ENCODE measurements at regions not wholly inside any gene's neighbourhood (a gene's known extent, or its start where the extent isn't known, plus 50 kb on each side); places are given as distances from the start of the nearest gene placed in this dataset.
"Not testable (repeated sequence)": the region's sequence is repeated elsewhere in the genome, so short reads cannot be mapped to it uniquely, and the experiment has no call there.

DNA sequence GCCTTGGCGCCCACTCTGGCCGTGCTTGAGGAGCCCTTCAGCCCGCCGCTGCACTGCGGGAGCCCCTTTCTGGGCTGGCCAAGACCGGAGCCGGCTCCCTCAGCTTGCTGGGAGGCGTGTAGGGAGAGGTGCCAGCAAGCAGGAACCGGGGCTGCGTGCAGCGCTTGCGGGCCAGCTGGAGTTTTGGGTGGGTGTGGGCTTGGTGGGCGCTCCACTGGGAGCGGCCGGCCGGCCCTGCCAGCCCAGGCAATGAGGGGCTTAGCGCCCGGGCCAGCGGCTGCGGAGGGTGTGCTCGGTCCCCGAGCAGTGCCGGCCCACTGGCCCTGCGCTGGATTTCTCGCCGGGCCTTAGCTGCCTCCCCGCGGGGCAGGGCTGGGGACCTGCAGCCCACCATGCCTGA lies 204.9 kb upstream of the HNRNPA3 start:
- H4K91ac ChIP-seq (ENCODE audit: low read length); H3K9me3 ChIP-seq (ENCODE audit: control insufficient read depth, low read length); H2AK5ac ChIP-seq (ENCODE audit: low read length, severe bottlenecking); H3K27me3 ChIP-seq (ENCODE audit: control insufficient read depth in 1 of 2, insufficient read depth in 1 of 2, low read length in 2 of 2); DNase-seq; H4K8ac ChIP-seq (ENCODE audit: low read length); H3K4me1 ChIP-seq (ENCODE audit: control insufficient read depth, insufficient read depth, low read depth, low read length); H3K23ac ChIP-seq (ENCODE audit: low read length in 2 of 2); H3K4me3 ChIP-seq (ENCODE audit: insufficient read depth in 1 of 2, low read depth in 1 of 2, low read length in 2 of 2); H3K4me2 ChIP-seq (ENCODE audit: low read length, poor library complexity, severe bottlenecking); H3K14ac ChIP-seq (ENCODE audit: low read length in 2 of 2); H3K18ac ChIP-seq (ENCODE audit: low read depth in 1 of 2, low read length in 2 of 2); H3K9ac ChIP-seq (ENCODE audit: low read length); H2BK120ac ChIP-seq (ENCODE audit: low read depth, low read length); H2BK12ac ChIP-seq (ENCODE audit: low read length in 2 of 2); H3K27ac ChIP-seq (ENCODE audit: low read length, poor library complexity, severe bottlenecking); H2BK15ac ChIP-seq (ENCODE audit: low read depth, poor library complexity, severe bottlenecking); H2AFZ ChIP-seq (ENCODE audit: low read depth, low read length); H3K36me3 ChIP-seq (ENCODE audit: control insufficient read depth in 1 of 2, insufficient read depth in 2 of 2, low read depth in 1 of 2, low read length in 2 of 2); H3K4ac ChIP-seq (ENCODE audit: low read depth in 1 of 2, low read length in 2 of 2); H3K79me1 ChIP-seq (replicated peaks; ENCODE audit: low read length, poor library complexity, severe bottlenecking); H2BK5ac ChIP-seq (ENCODE audit: low read depth, low read length, poor library complexity, severe bottlenecking): not testable (repeated sequence)
- WGBS = 96% methylated on average over 28 of the region's 28 CpGs

DNA sequence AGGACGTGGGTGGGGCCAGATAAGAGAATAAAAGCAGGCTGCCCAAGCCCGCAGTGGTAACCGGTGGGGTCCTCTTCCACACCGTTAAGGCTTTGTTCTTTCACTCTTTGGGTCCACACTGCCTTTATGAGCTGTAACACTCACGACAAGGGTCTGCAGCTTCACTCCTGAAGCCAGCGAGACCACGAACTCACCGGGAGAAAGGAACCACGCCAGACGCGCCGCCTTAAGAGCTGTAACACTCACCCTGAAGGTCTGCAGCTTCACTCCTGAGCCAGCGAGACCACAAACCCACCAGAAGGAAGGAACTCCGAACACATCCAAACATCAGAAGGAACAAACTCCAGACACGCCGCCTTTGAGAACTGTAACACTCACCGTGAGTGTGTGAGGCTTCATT lies 203.9 kb upstream of the HNRNPA3 start:
- H3K9me3 ChIP-seq (ENCODE audit: control insufficient read depth, low read length); H4K8ac ChIP-seq (ENCODE audit: low read length); H3K79me1 ChIP-seq (replicated peaks; ENCODE audit: low read length, poor library complexity, severe bottlenecking); H3K4me3 ChIP-seq (ENCODE audit: insufficient read depth in 1 of 2, low read depth in 1 of 2, low read length in 2 of 2); H3K27me3 ChIP-seq (ENCODE audit: control insufficient read depth in 1 of 2, insufficient read depth in 1 of 2, low read length in 2 of 2); H3K27ac ChIP-seq (ENCODE audit: low read length, poor library complexity, severe bottlenecking); H3K14ac ChIP-seq (ENCODE audit: low read length in 2 of 2); H2AFZ ChIP-seq (ENCODE audit: low read depth, low read length); H3K4ac ChIP-seq (ENCODE audit: low read depth in 1 of 2, low read length in 2 of 2); H3K4me1 ChIP-seq (ENCODE audit: control insufficient read depth, insufficient read depth, low read depth, low read length); H3K23ac ChIP-seq (ENCODE audit: low read length in 2 of 2); H3K4me2 ChIP-seq (ENCODE audit: low read length, poor library complexity, severe bottlenecking); H4K91ac ChIP-seq (ENCODE audit: low read length); H3K18ac ChIP-seq (ENCODE audit: low read depth in 1 of 2, low read length in 2 of 2); H3K9ac ChIP-seq (ENCODE audit: low read length); H2AK5ac ChIP-seq (ENCODE audit: low read length, severe bottlenecking); H2BK5ac ChIP-seq (ENCODE audit: low read depth, low read length, poor library complexity, severe bottlenecking); H2BK12ac ChIP-seq (ENCODE audit: low read length in 2 of 2); DNase-seq; H2BK120ac ChIP-seq (ENCODE audit: low read depth, low read length); H3K36me3 ChIP-seq (ENCODE audit: control insufficient read depth in 1 of 2, insufficient read depth in 2 of 2, low read depth in 1 of 2, low read length in 2 of 2); H2BK15ac ChIP-seq (ENCODE audit: low read depth, poor library complexity, severe bottlenecking): not testable (repeated sequence)
- 87% methylated on average over 14 of the region's 17 CpGs for WGBS

DNA sequence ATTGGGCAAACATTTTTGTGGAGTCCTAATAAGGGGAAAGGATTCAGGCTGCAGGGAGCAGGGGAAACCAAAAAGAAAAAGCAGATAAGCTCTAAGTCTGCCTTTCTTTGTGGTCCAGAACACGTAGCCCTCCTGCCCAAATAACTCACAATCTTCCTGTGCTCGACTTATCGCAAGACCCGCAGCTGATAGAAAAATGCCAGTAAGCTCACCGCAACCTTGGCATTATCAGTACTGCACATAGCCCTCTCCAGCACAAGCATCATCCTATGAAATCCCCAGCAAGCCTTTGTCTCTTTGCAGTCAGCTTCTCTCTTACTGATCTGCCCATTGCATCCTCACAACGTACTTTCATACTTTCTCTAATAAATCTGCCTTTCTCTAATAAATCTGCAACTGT lies 202.4 kb upstream of the HNRNPA3 start:
- WGBS = 83% methylated on average over 6 of the region's 6 CpGs
- no peak overlapping the region for H3K9ac ChIP-seq (ENCODE audit: low read length)
- no peak overlapping the region for H2BK120ac ChIP-seq (ENCODE audit: low read depth, low read length)
- H2BK15ac ChIP-seq (ENCODE audit: low read depth, poor library complexity, severe bottlenecking) = no peak overlapping the region
- H4K91ac ChIP-seq (ENCODE audit: low read length) = no peak overlapping the region
- H2BK12ac ChIP-seq (ENCODE audit: low read length in 2 of 2) = no peak overlapping the region
- H3K4ac ChIP-seq (ENCODE audit: low read depth in 1 of 2, low read length in 2 of 2) = no peak overlapping the region
- H3K23ac ChIP-seq (ENCODE audit: low read length in 2 of 2) = no peak overlapping the region
- no peaks in the 10 kb centered on the region for H3K9me3 ChIP-seq (ENCODE audit: control insufficient read depth, low read length)
- H3K27ac ChIP-seq (ENCODE audit: low read length, poor library complexity, severe bottlenecking) = no peak overlapping the region
- H3K79me1 ChIP-seq (replicated peaks; ENCODE audit: low read length, poor library complexity, severe bottlenecking) = no peaks in the 10 kb centered on the region
- no peak overlapping the region for H3K4me3 ChIP-seq (ENCODE audit: insufficient read depth in 1 of 2, low read depth in 1 of 2, low read length in 2 of 2)
- H2BK5ac ChIP-seq (ENCODE audit: low read depth, low read length, poor library complexity, severe bottlenecking) = no peak overlapping the region
- H3K14ac ChIP-seq (ENCODE audit: low read length in 2 of 2) = no peak overlapping the region
- no peak overlapping the region for H2AK5ac ChIP-seq (ENCODE audit: low read length, severe bottlenecking)
- no peak overlapping the region for H2AFZ ChIP-seq (ENCODE audit: low read depth, low read length)
- no peaks in the 10 kb centered on the region for H3K36me3 ChIP-seq (ENCODE audit: control insufficient read depth in 1 of 2, insufficient read depth in 2 of 2, low read depth in 1 of 2, low read length in 2 of 2)
- H3K4me1 ChIP-seq (ENCODE audit: control insufficient read depth, insufficient read depth, low read depth, low read length) = no peaks in the 10 kb centered on the region
- no peak overlapping the region for H4K8ac ChIP-seq (ENCODE audit: low read length)
- no peak overlapping the region for H3K4me2 ChIP-seq (ENCODE audit: low read length, poor library complexity, severe bottlenecking)
- H3K18ac ChIP-seq (ENCODE audit: low read depth in 1 of 2, low read length in 2 of 2) = no peak overlapping the region
- H3K27me3 ChIP-seq (ENCODE audit: control insufficient read depth in 1 of 2, insufficient read depth in 1 of 2, low read length in 2 of 2) = no peaks in the 10 kb centered on the region
- DNase-seq = no peak

DNA sequence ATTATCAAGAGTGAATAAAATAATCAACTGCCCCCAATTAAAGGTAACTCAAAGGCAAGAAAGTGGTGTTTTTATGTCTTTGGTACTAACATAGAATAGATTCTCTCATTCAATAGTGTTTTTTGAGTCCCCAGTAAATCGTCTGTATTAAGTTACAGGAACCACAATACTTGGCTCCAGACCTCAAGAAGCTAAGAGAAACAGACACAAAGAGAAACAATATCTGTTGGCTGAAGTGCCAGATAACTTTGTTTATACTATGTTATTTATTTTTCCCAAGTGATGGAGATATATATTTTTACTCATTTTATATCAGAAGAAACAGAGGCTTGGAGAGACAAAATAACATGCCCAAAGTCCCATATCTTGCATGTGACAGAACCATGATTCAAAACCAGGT lies 201.7 kb upstream of the HNRNPA3 start:
- H2AFZ ChIP-seq (ENCODE audit: low read depth, low read length) = no peak overlapping the region
- H4K8ac ChIP-seq (ENCODE audit: low read length) = no peak overlapping the region
- no peak overlapping the region for H2BK120ac ChIP-seq (ENCODE audit: low read depth, low read length)
- H3K4me3 ChIP-seq (ENCODE audit: insufficient read depth in 1 of 2, low read depth in 1 of 2, low read length in 2 of 2) = no peak overlapping the region
- H3K27ac ChIP-seq (ENCODE audit: low read length, poor library complexity, severe bottlenecking) = no peak overlapping the region
- 29% methylated on average over 1 of the region's 1 CpG for WGBS
- H3K23ac ChIP-seq (ENCODE audit: low read length in 2 of 2) = no peak overlapping the region
- no peak overlapping the region for H3K4me2 ChIP-seq (ENCODE audit: low read length, poor library complexity, severe bottlenecking)
- no peak overlapping the region for H2BK5ac ChIP-seq (ENCODE audit: low read depth, low read length, poor library complexity, severe bottlenecking)
- H3K4ac ChIP-seq (ENCODE audit: low read depth in 1 of 2, low read length in 2 of 2) = no peak overlapping the region
- no peak overlapping the region for H2BK15ac ChIP-seq (ENCODE audit: low read depth, poor library complexity, severe bottlenecking)
- no peaks in the 10 kb centered on the region for H3K9me3 ChIP-seq (ENCODE audit: control insufficient read depth, low read length)
- no peaks in the 10 kb centered on the region for H3K79me1 ChIP-seq (replicated peaks; ENCODE audit: low read length, poor library complexity, severe bottlenecking)
- no peak overlapping the region for H3K18ac ChIP-seq (ENCODE audit: low read depth in 1 of 2, low read length in 2 of 2)
- H2AK5ac ChIP-seq (ENCODE audit: low read length, severe bottlenecking) = no peak overlapping the region
- no peak overlapping the region for H3K9ac ChIP-seq (ENCODE audit: low read length)
- no peak overlapping the region for H2BK12ac ChIP-seq (ENCODE audit: low read length in 2 of 2)
- no peaks in the 10 kb centered on the region for H3K36me3 ChIP-seq (ENCODE audit: control insufficient read depth in 1 of 2, insufficient read depth in 2 of 2, low read depth in 1 of 2, low read length in 2 of 2)
- no peaks in the 10 kb centered on the region for H3K27me3 ChIP-seq (ENCODE audit: control insufficient read depth in 1 of 2, insufficient read depth in 1 of 2, low read length in 2 of 2)
- H3K4me1 ChIP-seq (ENCODE audit: control insufficient read depth, insufficient read depth, low read depth, low read length) = no peaks in the 10 kb centered on the region
- no peak overlapping the region for H3K14ac ChIP-seq (ENCODE audit: low read length in 2 of 2)
- H4K91ac ChIP-seq (ENCODE audit: low read length) = no peak overlapping the region
- DNase-seq = no peak
